Endothelial cell of umbilical vein (primary cell): ENCODE measurements at regions not wholly inside any gene's neighbourhood (a gene's known extent, or its start where the extent isn't known, plus 50 kb on each side); places are given as distances from the start of the nearest gene placed in this dataset.
"Not testable (repeated sequence)": the region's sequence is repeated elsewhere in the genome, so short reads cannot be mapped to it uniquely, and the experiment has no call there.

Experiments
- BruUV-seq: library from RNA; stranded (reverse); fragments of 400-500 nt; replicated peaks from 2 replicates; lab custom pipeline; 2021; lab: Mats Ljungman, UMichigan
- CTCF ChIA-PET: fragments of 300-600, 350-600 bp; sonication (Branson Sonifier 250); formaldehyde crosslinking; loops from one replicate; lab custom pipeline; 2021; ENCODE audit warnings: antibody characterized with exemption, inconsistent platforms; lab: Charles Lee
- POLR2A ChIA-PET: fragments of 300-600, 350-600 bp; sonication (Branson Sonifier 250); formaldehyde crosslinking; loops from one replicate; lab custom pipeline; 2021; ENCODE audit warnings: antibody characterized with exemption, inconsistent platforms; lab: Charles Lee
- DNase-seq: peaks from one replicate; pipeline ENCODE4 v3.0.0-alpha.2; 2011; ENCODE audit warnings: low read depth, low spot score
- FAIRE-seq: peaks from 2 replicates; lab custom pipeline; 2011; peaks lifted over from hg19 to GRCh38; lab: Jason Lieb, UNC
- H2AFZ ChIP-seq: 2 replicates; pipeline ENCODE4 v1.6.0; 2012; ENCODE audit warnings: low read depth, low read length, control low read depth, inconsistent platforms
- H3K27ac ChIP-seq: 2 replicates; pipeline ENCODE4 v1.5.1; 2011; ENCODE audit warnings: low read depth, mild to moderate bottlenecking, control low read depth, low read length, moderate library complexity; ENCODE audit not compliant: insufficient read depth
- H3K27me3 ChIP-seq, 2 experiments: 2 replicates each; pipeline versions ENCODE4 v1.6.0 to v1.6.1; 2011; ENCODE audit warnings: low read length in 2 of 2, mixed read lengths in 1 of 2; ENCODE audit not compliant: control insufficient read depth in 2 of 2, insufficient read depth in 2 of 2
- H3K36me3 ChIP-seq, 2 experiments: 2 replicates in 1 of 2; 3 replicates in 1 of 2; pipeline ENCODE4 v1.5.1; 2011; ENCODE audit warnings: low read length in 2 of 2, mild to moderate bottlenecking in 1 of 2, moderate library complexity in 1 of 2; ENCODE audit not compliant: control insufficient read depth in 2 of 2, insufficient read depth in 2 of 2; ENCODE audit errors: extremely low read depth in 1 of 2
- H3K4me1 ChIP-seq: 3 replicates; pipeline ENCODE4 v1.5.1; 2011; ENCODE audit warnings: mild to moderate bottlenecking, low read length; ENCODE audit not compliant: control insufficient read depth, insufficient read depth; ENCODE audit errors: extremely low read depth
- H3K4me2 ChIP-seq: 2 replicates; pipeline ENCODE4 v1.6.1; 2011; ENCODE audit warnings: low read length, control low read depth, mixed read lengths; ENCODE audit not compliant: insufficient read depth
- H3K4me3 ChIP-seq, 3 experiments: fragments of 200-600 bp in 1 of 3; sonication (generic), shearing (Covaris generic) in 1 of 3; replicated peaks in 1 of 3; 2 replicates each; pipeline ENCODE4 v1.5.1; 2011 to 2016; ENCODE audit warnings: control low read depth in 3 of 3, low read length in 3 of 3, mild to moderate bottlenecking in 2 of 3, inconsistent platforms in 1 of 3, low read depth in 1 of 3, moderate library complexity in 1 of 3; ENCODE audit not compliant: insufficient read depth in 1 of 3
- H3K79me2 ChIP-seq: 2 replicates; pipeline ENCODE4 v1.6.0; 2012; ENCODE audit warnings: low read length, inconsistent platforms; ENCODE audit not compliant: control insufficient read depth, insufficient read depth
- H3K9ac ChIP-seq: replicated peaks from 2 replicates; pipeline ENCODE3; 2011; ENCODE audit warnings: low read length, control low read depth; ENCODE audit not compliant: insufficient read depth; ENCODE audit errors: extremely low read depth
- H3K9me1 ChIP-seq: replicated peaks from 3 replicates; pipeline ENCODE4 v1.6.0; 2011; ENCODE audit warnings: mild to moderate bottlenecking, low read length; ENCODE audit not compliant: control insufficient read depth, insufficient read depth; ENCODE audit errors: extremely low read depth
- H3K9me3 ChIP-seq: replicated peaks from 2 replicates; pipeline ENCODE4 v1.5.1; 2012; ENCODE audit warnings: low read length, inconsistent platforms; ENCODE audit not compliant: control insufficient read depth, insufficient read depth
- H4K20me1 ChIP-seq: replicated peaks from 2 replicates; pipeline ENCODE3; 2011; ENCODE audit warnings: mild to moderate bottlenecking, low read length; ENCODE audit not compliant: control insufficient read depth, insufficient read depth; ENCODE audit errors: extremely low read depth
- EZH2 ChIP-seq: IDR thresholded peaks from 2 replicates; pipeline ENCODE4 v1.6.1; 2012; ENCODE audit warnings: borderline replicate concordance, low read depth, mild to moderate bottlenecking, moderate library complexity, low read length, inconsistent platforms; ENCODE audit not compliant: severe bottlenecking
- FOS ChIP-seq: IDR thresholded peaks from 2 replicates; pipeline ENCODE4 v1.6.1; 2011; ENCODE audit warnings: mild to moderate bottlenecking, low read length, moderate library complexity, borderline replicate concordance; ENCODE audit not compliant: insufficient read depth
- GATA2 ChIP-seq: IDR thresholded peaks from 2 replicates; pipeline ENCODE4 v1.7.0; 2011; ENCODE audit warnings: low read depth, mild to moderate bottlenecking, moderate library complexity, mixed read lengths, low read length; ENCODE audit not compliant: insufficient read length, insufficient read depth
- JUN ChIP-seq: IDR thresholded peaks from 2 replicates; pipeline ENCODE4 v1.6.1; 2011; ENCODE audit warnings: borderline replicate concordance, low read depth; ENCODE audit not compliant: insufficient read length, insufficient read depth
- MAX ChIP-seq: IDR thresholded peaks from 2 replicates; pipeline ENCODE4 v1.6.1; 2011; ENCODE audit not compliant: insufficient read depth, insufficient read length
- MYC ChIP-seq: IDR thresholded peaks from one replicate; pipeline ENCODE4 v1.6.1; 2011; ENCODE audit warnings: mild to moderate bottlenecking, low read depth, low read length
- POLR2A ChIP-seq: IDR thresholded peaks from 2 replicates; pipeline ENCODE4 v1.6.1; 2012; ENCODE audit warnings: low read depth, mild to moderate bottlenecking, control low read depth, low read length
- POLR2AphosphoS5 ChIP-seq: IDR thresholded peaks from 2 replicates; pipeline ENCODE4 v1.6.1; 2012; ENCODE audit warnings: low read depth, mild to moderate bottlenecking, control low read depth, low read length, moderate library complexity; ENCODE audit not compliant: insufficient read depth
- dilution Hi-C: fragments of 300-500 bp; cut with MboI; formaldehyde crosslinking; loops from one replicate; pipeline ENCODE4 v1.15.0; 2019; ENCODE audit warnings: low sequenced_read_pairs; ENCODE audit not compliant: extremely low pct_ligation_motif_present
- intact Hi-C: fragments of 100-400 bp; cut with micrococcal nuclease; formaldehyde crosslinking; loops from one replicate; pipeline ENCODE4 v1.10.0; 2022
- TF ChIP-seq, protein P1 (sequence below), 2 donors: IDR thresholded peaks; 1 replicate in 1 of 2; 2 replicates in 1 of 2; pipeline ENCODE4 v1.5.1; 2011; ENCODE audit warnings: low read length in 2 of 2, mild to moderate bottlenecking in 2 of 2, moderate library complexity in 2 of 2, control low read depth in 1 of 2, inconsistent platforms in 1 of 2, low read depth in 1 of 2; ENCODE audit not compliant: insufficient read depth in 1 of 2; ENCODE audit errors: extremely low read depth in 1 of 2

DNA sequence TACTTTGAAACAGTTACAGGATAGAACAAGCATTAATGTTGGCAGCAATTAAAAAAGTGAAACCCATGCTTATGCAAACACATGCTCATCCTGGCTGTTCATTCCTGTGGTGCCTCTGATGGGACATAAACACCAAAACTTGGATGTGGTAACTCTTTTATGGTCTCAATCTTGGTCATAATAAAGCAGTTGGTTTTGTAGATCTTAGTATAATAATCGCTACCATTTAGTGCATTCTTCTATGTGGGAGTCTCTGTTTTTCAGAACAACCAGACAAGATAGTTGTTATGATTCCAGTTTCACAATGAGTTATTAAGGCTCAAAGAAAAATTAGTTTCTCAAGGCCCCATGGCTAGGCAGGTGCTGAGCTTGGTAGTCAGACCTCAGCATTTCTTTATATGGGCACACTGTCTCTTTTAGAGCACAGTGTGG lies 184.0 kb downstream of the UTRN start:
- H3K9me1 ChIP-seq, result no peaks in the 10 kb centered on the region
- dilution Hi-C loops, result no loop called here
- H3K79me2 ChIP-seq, result no peaks in the 10 kb centered on the region
- no TSS peak for BruUV-seq
- no peak overlapping the region for H2AFZ ChIP-seq
- ChIA-PET CTCF (interaction anchor here (3.4 kb wide), 1 partner anchor 12 kb away, joined by 13 read pairs; no protein-coding TSS in a partner anchor), POLR2A (no interaction called here)
- DNase-seq (no peak), FAIRE-seq (no peak)
- no peak for TF ChIP-seq GATA2
- TF ChIP-seq, protein P1, sequence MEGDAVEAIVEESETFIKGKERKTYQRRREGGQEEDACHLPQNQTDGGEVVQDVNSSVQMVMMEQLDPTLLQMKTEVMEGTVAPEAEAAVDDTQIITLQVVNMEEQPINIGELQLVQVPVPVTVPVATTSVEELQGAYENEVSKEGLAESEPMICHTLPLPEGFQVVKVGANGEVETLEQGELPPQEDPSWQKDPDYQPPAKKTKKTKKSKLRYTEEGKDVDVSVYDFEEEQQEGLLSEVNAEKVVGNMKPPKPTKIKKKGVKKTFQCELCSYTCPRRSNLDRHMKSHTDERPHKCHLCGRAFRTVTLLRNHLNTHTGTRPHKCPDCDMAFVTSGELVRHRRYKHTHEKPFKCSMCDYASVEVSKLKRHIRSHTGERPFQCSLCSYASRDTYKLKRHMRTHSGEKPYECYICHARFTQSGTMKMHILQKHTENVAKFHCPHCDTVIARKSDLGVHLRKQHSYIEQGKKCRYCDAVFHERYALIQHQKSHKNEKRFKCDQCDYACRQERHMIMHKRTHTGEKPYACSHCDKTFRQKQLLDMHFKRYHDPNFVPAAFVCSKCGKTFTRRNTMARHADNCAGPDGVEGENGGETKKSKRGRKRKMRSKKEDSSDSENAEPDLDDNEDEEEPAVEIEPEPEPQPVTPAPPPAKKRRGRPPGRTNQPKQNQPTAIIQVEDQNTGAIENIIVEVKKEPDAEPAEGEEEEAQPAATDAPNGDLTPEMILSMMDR (IDR thresholded peaks at IDR 0.05; ENCODE audit: extremely low read depth in 1 of 2, insufficient read depth in 1 of 2, low read depth in 1 of 2, low read length in 2 of 2), result no peak
- no peak for TF ChIP-seq MYC
- TF ChIP-seq EZH2, result no peak
- TF ChIP-seq POLR2AphosphoS5, result no peak
- no peak for TF ChIP-seq JUN
- TF ChIP-seq POLR2A, result no peak
- no peak for TF ChIP-seq MAX
- no peak for TF ChIP-seq FOS
- H3K4me3 ChIP-seq, result no peak overlapping the region
- peaks cover 10 to 11% of the 10 kb centered on the region in 2 experiments for H3K36me3 ChIP-seq
- intact Hi-C loops, result no loop called here
- H3K9me3 ChIP-seq, result no peaks in the 10 kb centered on the region
- H3K4me2 ChIP-seq, result no peak overlapping the region
- H3K27me3 ChIP-seq, result no peaks in the 10 kb centered on the region
- no peaks in the 10 kb centered on the region for H3K4me1 ChIP-seq
- no peak overlapping the region for H3K9ac ChIP-seq
- no peak overlapping the region for H3K27ac ChIP-seq
- H4K20me1 ChIP-seq, result no peaks in the 10 kb centered on the region

- H2AFZ ChIP-seq, H3K27ac ChIP-seq, H3K9me1 ChIP-seq, H3K79me2 ChIP-seq, BruUV-seq, DNase-seq, H3K9ac ChIP-seq, H3K4me1 ChIP-seq, FAIRE-seq, H3K4me3 ChIP-seq, intact Hi-C loops, CTCF ChIA-PET, dilution Hi-C loops, H4K20me1 ChIP-seq, H3K27me3 ChIP-seq, POLR2A ChIA-PET, H3K4me2 ChIP-seq, H3K9me3 ChIP-seq: not testable (repeated sequence)
- H3K36me3 ChIP-seq, result peaks cover 10 to 19% of the 10 kb centered on the region in 2 experiments
Observed at GRCh38 chr6:144470201-144470600, 185.1 kb downstream of the UTRN start.
